CD4-positive, CD25-positive, alpha-beta regulatory T cell (primary cell): ENCODE measurements at regions not wholly inside any gene's neighbourhood (a gene's known extent, or its start where the extent isn't known, plus 50 kb on each side); places are given as distances from the start of the nearest gene placed in this dataset.

Source experiments
- ATAC-seq, 2 donors: fragments of 150-1000 bp; cut with Tn5 transposase; one replicate each; pipeline ENCODE4 v1.10.0; 2021; ENCODE audit warnings: low read depth in 2 of 2, moderate number of reproducible peaks in 2 of 2, moderate library complexity in 1 of 2
- DNase-seq, 3 donors: peaks; one replicate each; pipeline versions ENCODE4 v3.0.0 to v3.0.0-alpha.2; 2012 to 2022; ENCODE audit warnings: mixed read lengths in 1 of 3
- H3K27ac ChIP-seq: one replicate; pipeline ENCODE4 v1.7.0; 2013; ENCODE audit warnings: mild to moderate bottlenecking, low read length; ENCODE audit not compliant: insufficient read depth, poor library complexity, severe bottlenecking
- H3K27me3 ChIP-seq: one replicate; pipeline ENCODE4 v1.7.0; 2013; ENCODE audit warnings: low read length; ENCODE audit not compliant: control insufficient read depth, insufficient read depth
- H3K36me3 ChIP-seq: one replicate; pipeline ENCODE4 v1.7.0; 2013; ENCODE audit warnings: mild to moderate bottlenecking, low read length, moderate library complexity; ENCODE audit not compliant: control insufficient read depth, insufficient read depth
- H3K4me1 ChIP-seq: 2 replicates; pipeline ENCODE4 v1.7.0; 2013; ENCODE audit warnings: mild to moderate bottlenecking, low read length; ENCODE audit not compliant: insufficient read depth, control insufficient read depth, poor library complexity, severe bottlenecking
- H3K4me3 ChIP-seq: one replicate; pipeline ENCODE4 v1.7.0; 2013; ENCODE audit warnings: low read depth, mild to moderate bottlenecking, low read length, moderate library complexity
- H3K9me3 ChIP-seq, 2 experiments: 1 replicate in 1 of 2; 2 replicates in 1 of 2; pipeline ENCODE4 v1.7.0; 2013; ENCODE audit warnings: low read length in 2 of 2, mild to moderate bottlenecking in 1 of 2, moderate library complexity in 1 of 2; ENCODE audit not compliant: control insufficient read depth in 2 of 2
- H3K27ac Mint-ChIP-seq, 3 donors: one replicate each; pipeline ENCODE4 v1.8.0; 2020 to 2022; ENCODE audit warnings: mild to moderate bottlenecking in 3 of 3, mixed read lengths in 3 of 3, moderate library complexity in 2 of 3
- H3K27me3 Mint-ChIP-seq: one replicate; pipeline ENCODE4 v1.8.0; 2022; ENCODE audit warnings: mild to moderate bottlenecking, mixed read lengths
- H3K36me3 Mint-ChIP-seq: one replicate; pipeline ENCODE4 v1.8.0; 2020; ENCODE audit warnings: mixed read lengths
- H3K4me1 Mint-ChIP-seq, 4 donors: one replicate each; pipeline ENCODE4 v1.8.0; 2020 to 2022; ENCODE audit warnings: mixed read lengths in 4 of 4, mild to moderate bottlenecking in 1 of 4
- H3K4me3 Mint-ChIP-seq, 4 donors: one replicate each; pipeline ENCODE4 v1.8.0; 2020 to 2022; ENCODE audit warnings: mild to moderate bottlenecking in 4 of 4, mixed read lengths in 4 of 4, moderate library complexity in 3 of 4
- H3K9me3 Mint-ChIP-seq, 7 donors: one replicate each; pipeline ENCODE4 v1.8.0; 2020 to 2022; ENCODE audit warnings: mixed read lengths in 7 of 7, mild to moderate bottlenecking in 3 of 7, moderate library complexity in 2 of 7

- no peak overlapping the region for H3K27ac Mint-ChIP-seq
- no peak for ATAC-seq
- no peaks in the 10 kb centered on the region for H3K27me3 Mint-ChIP-seq
- H3K27me3 ChIP-seq, result no peaks in the 10 kb centered on the region
- H3K4me3 Mint-ChIP-seq, result no peak overlapping the region
- H3K4me1 Mint-ChIP-seq, result peaks cover 0 to 2% (median 0%) of the 10 kb centered on the region in 4 donors
- H3K9me3 Mint-ChIP-seq, result peaks cover 3 to 9% (median 4%) of the 10 kb centered on the region in 7 donors
- no peaks in the 10 kb centered on the region for H3K36me3 Mint-ChIP-seq
- no peaks in the 10 kb centered on the region for H3K36me3 ChIP-seq
- no peaks in the 10 kb centered on the region for H3K4me1 ChIP-seq
- no peak for DNase-seq
- peaks cover 0 to 8% of the 10 kb centered on the region in 2 experiments for H3K9me3 ChIP-seq
- no peak overlapping the region for H3K4me3 ChIP-seq
- no peak overlapping the region for H3K27ac ChIP-seq
These were observed 1604.0 kb downstream of the FAM181B start for GRCh38 chr11:81129618-81130017.

GRCh38 chr11:81112718-81113117 lies 1620.9 kb downstream of the FAM181B start:
- no peaks in the 10 kb centered on the region for H3K9me3 ChIP-seq
- ATAC-seq (no peak), DNase-seq (no peak)
- H3K27me3 Mint-ChIP-seq, result no peaks in the 10 kb centered on the region
- H3K4me1 ChIP-seq, result no peaks in the 10 kb centered on the region
- peaks cover 0 to 9% (median 2%) of the 10 kb centered on the region in 7 donors for H3K9me3 Mint-ChIP-seq
- no peak overlapping the region for H3K27ac ChIP-seq
- no peaks in the 10 kb centered on the region for H3K36me3 ChIP-seq
- no peaks in the 10 kb centered on the region for H3K27me3 ChIP-seq
- H3K36me3 Mint-ChIP-seq, result no peaks in the 10 kb centered on the region
- no peaks in the 10 kb centered on the region for H3K4me1 Mint-ChIP-seq
- no peak overlapping the region for H3K27ac Mint-ChIP-seq
- H3K4me3 ChIP-seq, result no peak overlapping the region
- H3K4me3 Mint-ChIP-seq, result no peak overlapping the region

GRCh38 chr11:81104051-81104450 lies 1629.6 kb downstream of the FAM181B start:
- H3K36me3 ChIP-seq, result no peaks in the 10 kb centered on the region
- H3K4me1 Mint-ChIP-seq, result no peaks in the 10 kb centered on the region

GRCh38 chr11:81098471-81098870 lies 1635.2 kb downstream of the FAM181B start:
- DNase-seq, result no peak
- no peak overlapping the region for H3K4me3 ChIP-seq
- no peaks in the 10 kb centered on the region for H3K36me3 Mint-ChIP-seq
- H3K4me1 ChIP-seq, result no peaks in the 10 kb centered on the region
- H3K9me3 Mint-ChIP-seq, result peaks cover 0 to 21% (median 4%) of the 10 kb centered on the region in 7 donors
- H3K27me3 ChIP-seq, result no peaks in the 10 kb centered on the region
- no peak for ATAC-seq
- no peaks in the 10 kb centered on the region for H3K27me3 Mint-ChIP-seq
- no peak overlapping the region for H3K27ac Mint-ChIP-seq
- H3K4me1 Mint-ChIP-seq, result no peaks in the 10 kb centered on the region
- H3K4me3 Mint-ChIP-seq, result no peak overlapping the region
- H3K36me3 ChIP-seq, result no peaks in the 10 kb centered on the region
- H3K9me3 ChIP-seq, result peaks cover 0 to 4% of the 10 kb centered on the region in 2 experiments
- H3K27ac ChIP-seq, result no peak overlapping the region

More at GRCh38 chr11:81104051-81104450, 1629.6 kb downstream of the FAM181B start:
- no peak overlapping the region for H3K4me3 Mint-ChIP-seq
- H3K27me3 ChIP-seq, result no peaks in the 10 kb centered on the region
- no peaks in the 10 kb centered on the region for H3K4me1 ChIP-seq
- ATAC-seq (no peak), DNase-seq (no peak)
- no peak overlapping the region for H3K4me3 ChIP-seq
- no peak overlapping the region for H3K27ac ChIP-seq
- H3K27ac Mint-ChIP-seq, result no peak overlapping the region
- H3K9me3 ChIP-seq, result no peaks in the 10 kb centered on the region
- no peaks in the 10 kb centered on the region for H3K27me3 Mint-ChIP-seq
- peaks cover 0 to 13% (median 6%) of the 10 kb centered on the region in 7 donors for H3K9me3 Mint-ChIP-seq
- H3K36me3 Mint-ChIP-seq, result no peaks in the 10 kb centered on the region

GRCh38 chr11:81092522-81092921 lies 1641.1 kb downstream of the FAM181B start:
- Mint-ChIP-seq H3K4me3 (no peak overlapping the region), H3K27ac (no peak overlapping the region), H3K4me1 (no peaks in the 10 kb centered on the region), H3K9me3 (peaks cover 0 to 31% (median 5%) of the 10 kb centered on the region in 7 donors), H3K27me3 (no peaks in the 10 kb centered on the region), H3K36me3 (no peaks in the 10 kb centered on the region)
- no peaks in the 10 kb centered on the region for H3K27me3 ChIP-seq
- ATAC-seq (no peak), DNase-seq (no peak)
- no peak overlapping the region for H3K4me3 ChIP-seq
- peaks cover 0 to 4% of the 10 kb centered on the region in 2 experiments for H3K9me3 ChIP-seq
- H3K36me3 ChIP-seq, result no peaks in the 10 kb centered on the region
- no peak overlapping the region for H3K27ac ChIP-seq
- no peaks in the 10 kb centered on the region for H3K4me1 ChIP-seq

GRCh38 chr11:81089242-81089641 lies 1644.4 kb downstream of the FAM181B start:
- no peaks in the 10 kb centered on the region for H3K36me3 ChIP-seq
- H3K27me3 Mint-ChIP-seq, result no peaks in the 10 kb centered on the region
- no peak overlapping the region for H3K4me3 Mint-ChIP-seq
- no peak overlapping the region for H3K27ac Mint-ChIP-seq
- H3K27ac ChIP-seq, result no peak overlapping the region
- no peak overlapping the region for H3K4me3 ChIP-seq
- peaks cover 0 to 27% (median 4%) of the 10 kb centered on the region in 7 donors for H3K9me3 Mint-ChIP-seq
- no peak for DNase-seq
- H3K36me3 Mint-ChIP-seq, result no peaks in the 10 kb centered on the region
- no peaks in the 10 kb centered on the region for H3K9me3 ChIP-seq
- no peaks in the 10 kb centered on the region for H3K27me3 ChIP-seq
- no peaks in the 10 kb centered on the region for H3K4me1 Mint-ChIP-seq
- no peaks in the 10 kb centered on the region for H3K4me1 ChIP-seq
- no peak for ATAC-seq

GRCh38 chr11:81080476-81080875 lies 1639.6 kb upstream of the TENM4 start:
- H3K27ac Mint-ChIP-seq, result no peak overlapping the region
- H3K4me1 ChIP-seq, result no peaks in the 10 kb centered on the region
- no peaks in the 10 kb centered on the region for H3K27me3 ChIP-seq
- DNase-seq (no peak), ATAC-seq (no peak)
- H3K9me3 Mint-ChIP-seq, result peaks cover 0 to 27% (median 7%) of the 10 kb centered on the region in 7 donors
- H3K4me3 Mint-ChIP-seq, result no peak overlapping the region
- H3K27ac ChIP-seq, result no peak overlapping the region
- H3K4me1 Mint-ChIP-seq, result no peaks in the 10 kb centered on the region
- no peaks in the 10 kb centered on the region for H3K36me3 ChIP-seq
- H3K9me3 ChIP-seq, result no peaks in the 10 kb centered on the region
- H3K27me3 Mint-ChIP-seq, result no peaks in the 10 kb centered on the region
- no peaks in the 10 kb centered on the region for H3K36me3 Mint-ChIP-seq
- H3K4me3 ChIP-seq, result no peak overlapping the region

GRCh38 chr11:81072273-81072672 lies 1631.4 kb upstream of the TENM4 start:
- no peak overlapping the region for H3K27ac ChIP-seq
- H3K4me1 Mint-ChIP-seq, result no peaks in the 10 kb centered on the region
- no peak overlapping the region for H3K4me3 Mint-ChIP-seq
- H3K27me3 ChIP-seq, result no peaks in the 10 kb centered on the region
- H3K4me3 ChIP-seq, result no peak overlapping the region
- no peak overlapping the region for H3K27ac Mint-ChIP-seq
- ATAC-seq (no peak), DNase-seq (no peak)
- H3K9me3 ChIP-seq, result peaks cover 2 to 10% of the 10 kb centered on the region in 2 experiments
- no peaks in the 10 kb centered on the region for H3K36me3 ChIP-seq
- H3K27me3 Mint-ChIP-seq, result no peaks in the 10 kb centered on the region
- no peaks in the 10 kb centered on the region for H3K4me1 ChIP-seq
- H3K9me3 Mint-ChIP-seq, result peaks cover 0 to 12% (median 3%) of the 10 kb centered on the region in 7 donors
- no peaks in the 10 kb centered on the region for H3K36me3 Mint-ChIP-seq
